Vagina (tissue), 2 donors: ENCODE measurements at regions not wholly inside any gene's neighbourhood (a gene's known extent, or its start where the extent isn't known, plus 50 kb on each side); places are given as distances from the start of the nearest gene placed in this dataset.
"Not testable (repeated sequence)": the region's sequence is repeated elsewhere in the genome, so short reads cannot be mapped to it uniquely, and the experiment has no call there.

Experiments used
- CTCF ChIP-seq, 3 experiments: fragments of 450-650 bp in 2 of 3; fragments of 200-600 bp in 1 of 3; sonication (generic) in 1 of 3; IDR thresholded peaks; one replicate each; pipeline ENCODE4 v1.5.1; 2017 to 2019; ENCODE audit warnings: antibody characterized with exemption in 3 of 3, mild to moderate bottlenecking in 2 of 3, moderate library complexity in 2 of 3
- POLR2A ChIP-seq, 2 donors: fragments of 450-650 bp; IDR thresholded peaks; one replicate each; pipeline ENCODE4 v1.6.1; 2017; ENCODE audit warnings: antibody characterized with exemption in 2 of 2, mild to moderate bottlenecking in 2 of 2, moderate library complexity in 2 of 2
- POLR2AphosphoS5 ChIP-seq, 2 donors: sonication (generic); formaldehyde crosslinking; IDR thresholded peaks; one replicate each; pipeline ENCODE4 v1.9.0; 2017; ENCODE audit warnings: antibody characterized with exemption in 2 of 2, mild to moderate bottlenecking in 2 of 2, low read depth in 1 of 2; ENCODE audit not compliant: insufficient read depth in 1 of 2

DNA sequence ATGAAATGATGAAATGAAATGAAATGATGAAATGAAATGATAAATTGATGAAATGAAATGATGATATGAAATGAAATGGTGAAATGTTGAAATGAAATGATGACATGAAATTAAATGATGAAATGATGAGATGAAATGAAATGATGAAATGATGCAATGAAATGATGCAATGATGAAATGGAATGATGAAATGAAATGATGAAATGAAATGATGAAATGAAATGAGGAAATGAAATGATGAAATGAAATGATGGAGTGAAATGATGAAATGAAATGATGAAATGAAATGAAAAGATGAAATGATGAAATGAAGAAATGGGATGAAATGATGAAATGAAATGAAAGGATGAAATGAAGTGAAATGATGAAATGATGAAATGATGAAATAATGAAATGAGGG lies 558.9 kb downstream of the TP53TG3F start:
- TF ChIP-seq CTCF (IDR thresholded peaks at IDR 0.05); POLR2A (IDR thresholded peaks at IDR 0.05); POLR2AphosphoS5 (IDR thresholded peaks at IDR 0.05; ENCODE audit: insufficient read depth in 1 of 2, low read depth in 1 of 2): not testable (repeated sequence)
